ENCODE measurements at regions not wholly inside any gene's neighbourhood (a gene's known extent, or its start where the extent isn't known, plus 50 kb on each side); places are given as distances from the start of the nearest gene placed in this dataset.
"Not testable (repeated sequence)": the region's sequence is repeated elsewhere in the genome, so short reads cannot be mapped to it uniquely, and the experiment has no call there.

DNA sequence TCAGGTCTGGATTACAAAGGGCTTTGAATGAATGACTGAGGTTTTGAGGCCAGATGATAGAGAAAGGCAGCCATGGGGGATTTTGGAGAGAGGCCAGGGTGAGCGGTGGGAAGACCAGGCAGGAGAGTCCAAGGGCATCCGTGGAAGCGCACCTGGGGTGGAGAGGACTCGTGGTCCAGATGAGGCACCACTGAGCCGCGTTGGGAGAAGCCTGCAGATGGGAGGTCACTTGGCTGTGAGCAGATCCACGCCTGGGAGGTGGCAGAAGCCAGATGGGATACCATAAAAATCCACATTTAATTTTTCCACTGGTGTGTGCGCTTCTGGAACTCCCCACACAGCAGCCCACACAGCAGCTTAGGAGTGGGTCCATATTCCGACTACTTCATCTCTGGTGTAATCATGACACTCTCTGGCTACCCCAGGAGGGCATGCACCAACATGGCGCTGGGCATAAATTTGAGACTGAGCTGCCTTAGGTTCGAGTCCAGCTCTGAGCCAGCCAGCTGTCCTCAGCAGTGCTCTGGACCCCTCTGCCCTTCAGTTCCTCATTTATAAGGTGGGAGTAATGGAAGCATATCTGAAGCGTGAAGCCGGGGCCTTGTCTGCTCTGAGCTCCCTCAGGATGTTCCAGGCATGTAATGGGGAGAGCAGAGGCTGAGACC, 90.2 kb upstream of the FAM20C start:
- no peak for DNase-seq

GRCh38 chr7:102721-103120, 89.7 kb upstream of the FAM20C start:
- DNase-seq, result no peak

DNA sequence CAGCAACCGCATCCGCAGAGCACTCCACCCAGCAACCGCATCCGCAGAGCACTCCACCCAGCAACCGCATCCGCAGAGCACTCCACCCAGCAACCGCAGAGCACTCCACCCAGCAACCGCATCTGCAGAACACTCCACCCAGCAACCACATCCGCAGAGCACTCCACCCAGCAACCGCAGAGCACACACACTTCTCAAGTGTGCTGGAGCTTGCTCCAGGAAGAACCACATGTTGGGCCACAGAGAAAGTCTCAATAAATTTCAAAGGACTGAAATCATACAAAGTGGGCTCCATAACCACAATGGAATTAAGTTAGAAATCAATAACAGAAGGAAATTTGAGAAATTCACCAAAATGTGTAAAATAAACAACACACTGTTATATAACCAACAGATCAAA, 88.4 kb upstream of the FAM20C start:
- DNase-seq, result not testable (repeated sequence)

GRCh38 chr7:105002-105401, 87.4 kb upstream of the FAM20C start:
- no peak for DNase-seq

- no peak for DNase-seq
These were observed 86.0 kb upstream of the FAM20C start for GRCh38 chr7:106356-106755.

DNA sequence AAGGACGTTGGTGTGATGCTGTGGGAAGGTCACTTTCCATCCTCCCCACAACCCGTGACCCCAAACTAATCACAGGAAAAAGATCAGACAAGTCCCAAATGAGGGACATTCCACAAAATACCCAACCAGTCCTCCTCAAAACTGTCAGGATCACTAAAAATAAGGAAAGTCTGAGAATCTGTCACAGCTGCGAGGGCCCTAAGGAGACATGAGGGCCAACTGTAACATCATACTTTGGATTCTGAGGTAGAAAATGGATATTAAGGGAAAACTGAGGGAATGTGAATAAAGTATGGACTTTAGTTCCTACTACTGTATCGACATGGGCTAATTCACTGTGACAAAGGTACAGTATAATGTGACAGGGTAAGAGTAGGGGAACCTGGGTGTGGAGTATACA, 85.1 kb upstream of the FAM20C start:
- no peak for DNase-seq

- DNase-seq, result no peak
These were observed 84.5 kb upstream of the FAM20C start for GRCh38 chr7:107907-108306.

GRCh38 chr7:109094-109493, 83.3 kb upstream of the FAM20C start:
- no peak for DNase-seq

- DNase-seq, result no peak
These were observed 82.3 kb upstream of the FAM20C start for GRCh38 chr7:109898-110556.

GRCh38 chr7:110557-111232, 81.7 kb upstream of the FAM20C start:
- DNase-seq, result no peak

- DNase-seq, result no peak
These were observed 80.8 kb upstream of the FAM20C start for GRCh38 chr7:111591-111990.

GRCh38 chr7:112881-113280, 79.5 kb upstream of the FAM20C start:
- no peak for DNase-seq

- DNase-seq, result peak; percentile 68
These were observed 77.0 kb upstream of the FAM20C start for GRCh38 chr7:115274-115911.

GRCh38 chr7:116188-116981, 76.0 kb upstream of the FAM20C start:
- no peak for DNase-seq

DNA sequence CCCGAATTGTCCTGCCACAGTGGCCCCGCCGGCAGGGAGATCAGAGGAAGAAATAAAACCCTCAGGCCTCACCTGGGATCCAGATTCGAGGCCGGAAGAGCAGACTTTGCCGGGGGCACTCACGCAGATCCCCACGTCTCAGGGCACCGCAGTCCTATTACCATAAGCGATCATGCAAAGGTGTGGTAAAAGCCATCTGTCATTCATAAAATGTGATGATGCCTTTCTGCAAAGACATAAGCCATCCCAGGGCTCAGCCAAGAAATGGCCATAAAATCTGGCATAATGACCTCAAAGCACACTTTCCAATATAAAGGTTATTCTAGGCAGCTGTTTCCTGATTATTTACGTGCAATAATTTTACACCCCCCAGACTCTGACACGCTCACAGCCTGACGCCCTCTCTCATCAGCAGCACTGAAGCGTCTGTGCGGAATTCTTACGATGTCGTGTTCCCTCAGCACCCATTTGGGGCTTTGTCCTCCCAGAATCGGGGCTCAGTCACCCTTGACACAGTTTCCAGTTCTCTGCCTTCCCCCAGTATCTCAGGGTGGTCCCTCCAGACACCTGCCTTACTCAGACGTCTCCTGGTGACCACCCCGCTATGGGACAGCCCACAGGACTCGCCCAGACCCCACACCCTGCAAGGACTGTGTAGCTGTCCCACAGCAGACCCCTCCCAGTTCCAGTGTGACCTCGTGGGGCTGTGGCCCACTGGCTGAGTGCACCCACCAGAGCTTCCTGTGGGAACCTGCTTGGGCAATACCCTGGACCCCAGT, 74.3 kb upstream of the FAM20C start:
- no peak for DNase-seq

DNA sequence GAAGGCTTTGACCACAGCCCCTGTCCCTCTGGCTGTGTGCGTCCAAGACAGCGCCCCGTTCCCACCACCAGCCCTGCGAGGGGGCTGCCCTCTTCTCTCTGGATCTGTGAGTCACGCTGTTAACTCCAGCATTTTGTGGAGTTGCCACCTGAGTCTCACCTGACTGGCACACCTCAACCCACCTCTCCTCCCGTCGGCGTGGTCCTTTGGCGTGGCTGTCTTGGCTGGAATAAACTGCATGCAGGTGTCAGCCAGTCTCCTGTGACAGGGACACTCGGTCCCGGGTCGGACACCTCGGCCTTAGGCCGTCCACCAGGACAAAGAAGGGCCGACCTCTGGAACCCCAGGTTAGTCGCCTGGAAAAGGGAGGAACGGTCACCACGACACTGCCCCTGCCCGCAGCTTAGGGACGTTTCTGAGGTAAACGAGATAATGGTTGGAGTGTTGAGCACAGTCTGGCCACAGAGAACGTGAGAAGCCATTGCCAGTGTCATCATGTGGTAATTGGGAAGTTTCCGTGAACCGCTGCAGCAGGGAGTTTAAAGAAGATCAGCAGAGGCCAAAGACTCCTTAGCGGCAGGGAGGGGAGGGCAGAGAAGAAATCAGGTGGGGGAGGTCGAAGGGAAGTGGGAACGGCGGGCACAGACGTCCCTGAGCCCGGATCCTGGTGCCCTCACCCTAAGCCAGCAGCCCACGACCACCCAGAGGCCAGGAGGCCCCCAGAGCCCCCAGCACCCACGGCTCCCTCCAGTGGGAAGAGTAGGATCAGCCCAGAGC, 73.6 kb upstream of the FAM20C start:
- no peak for DNase-seq

GRCh38 chr7:119392-120163, 72.8 kb upstream of the FAM20C start:
- peak; percentile 70 for DNase-seq

DNA sequence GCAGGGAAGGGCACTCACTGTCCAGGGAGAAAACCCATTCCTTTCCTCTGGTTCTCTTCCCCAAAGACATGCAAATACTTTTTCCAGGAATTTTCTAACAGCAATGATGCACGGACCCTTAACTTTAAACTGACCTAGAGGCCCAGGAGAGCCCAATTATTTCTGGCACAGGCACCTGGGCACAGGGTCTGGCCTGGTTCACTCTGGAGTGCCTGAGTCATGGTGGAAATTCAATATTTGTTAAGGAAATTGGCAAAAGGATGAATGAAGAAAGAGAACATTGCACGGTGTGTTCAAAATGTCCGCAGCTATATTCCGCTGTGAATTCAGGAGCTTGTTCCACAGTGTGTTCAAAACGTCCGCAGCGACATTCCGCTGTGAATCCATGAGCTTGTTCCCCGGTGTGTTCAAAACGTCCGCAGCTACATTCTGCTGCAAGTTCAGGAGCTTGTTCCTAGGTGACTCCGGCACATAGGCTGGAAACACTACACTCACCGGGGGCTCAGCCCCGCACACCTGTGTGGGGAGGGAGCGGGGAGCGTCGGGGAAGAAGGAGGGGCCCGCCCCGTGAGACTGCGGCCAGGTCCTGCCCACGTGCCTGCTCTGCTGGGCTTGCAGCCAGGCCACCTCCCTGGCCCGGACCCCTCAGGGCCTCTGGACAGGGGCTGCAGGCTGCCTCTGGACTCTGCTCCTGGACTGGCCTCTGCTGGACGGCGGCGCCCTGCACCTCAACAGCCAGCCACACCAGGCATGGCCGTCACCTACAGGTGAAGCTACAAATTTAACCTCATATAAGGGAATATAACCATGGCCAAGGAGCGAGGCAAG, 72.0 kb upstream of the FAM20C start:
- DNase-seq, result peak; percentile 73

- no peak for DNase-seq
These were observed 71.2 kb upstream of the FAM20C start for GRCh38 chr7:121002-121785.

Measured in left hindlimb (tissue), 1 donor.